ENCODE measurements at regions not wholly inside any gene's neighbourhood (a gene's known extent, or its start where the extent isn't known, plus 50 kb on each side); places are given as distances from the start of the nearest gene placed in this dataset.

DNA sequence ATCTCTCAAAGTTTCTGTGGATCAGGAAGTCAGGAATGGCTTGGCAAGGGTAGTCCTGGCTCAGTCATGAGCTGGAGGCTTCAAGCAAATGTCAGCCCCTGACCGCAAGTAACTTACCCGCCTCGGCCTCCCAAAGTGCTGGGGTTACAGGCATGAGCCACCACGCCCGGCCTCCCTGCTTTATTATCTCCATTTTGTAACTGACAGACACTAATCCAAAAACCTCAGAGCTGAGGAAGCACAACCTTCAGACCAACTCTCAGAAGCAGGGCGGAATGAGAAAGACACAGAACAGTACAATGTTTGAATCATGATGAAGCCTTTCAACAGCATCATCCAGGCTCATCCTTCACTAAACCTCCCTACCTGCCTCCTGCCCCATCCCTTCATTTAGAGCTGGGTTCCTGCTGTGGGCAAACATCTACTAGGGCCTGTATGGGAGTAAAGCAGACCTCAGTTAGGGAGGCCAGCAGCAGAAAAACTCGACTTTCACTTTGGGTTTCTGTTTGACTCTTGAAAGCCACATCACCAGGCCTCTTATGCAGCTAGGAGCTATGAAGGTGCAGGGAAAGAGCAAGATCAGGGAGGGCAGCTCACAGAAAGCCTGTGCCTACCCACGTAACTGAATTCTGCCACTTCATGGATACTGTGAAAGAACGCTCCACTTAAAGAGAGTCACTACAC, 84.4 kb upstream of the RAB4A start:
- ATAC-seq, result no peak
- intact Hi-C loops (cut with micrococcal nuclease; ENCODE audit: unreplicated experiment), result no loop called here
- Histone ChIP-seq H2AFZ (ENCODE audit: low read length) (no peak overlapping the region), H3K4me2 (ENCODE audit: low read depth, low read length) (no peak overlapping the region), H3K27ac (ENCODE audit: extremely low read length, insufficient read depth, low read length) (no peak overlapping the region), H3K4me1 (ENCODE audit: insufficient read depth, low read length) (peaks cover 10% of the 10 kb centered on the region; the same call in 1 of the 2 replicates), H3K9ac (ENCODE audit: insufficient read depth, low read depth, low read length) (no peak overlapping the region), H3K4me3 (replicated peaks in 1 of 3; ENCODE audit: insufficient read depth in 1 of 3, low read depth in 2 of 3, low read length in 3 of 3) (no peak overlapping the region), H3K27me3 (ENCODE audit: control insufficient read depth in 1 of 2, insufficient read depth in 2 of 2, low read length in 2 of 2) (no peaks in the 10 kb centered on the region), H4K20me1 (ENCODE audit: insufficient read depth, low read length) (no peaks in the 10 kb centered on the region), H3K9me3 (ENCODE audit: low read length) (no peaks in the 10 kb centered on the region), H3K79me2 (ENCODE audit: insufficient read depth, low read length) (no peaks in the 10 kb centered on the region), H3K36me3 (replicated peaks in 1 of 2; ENCODE audit: control insufficient read depth in 1 of 2, insufficient read depth in 2 of 2, low read length in 2 of 2) (no peaks in the 10 kb centered on the region)
- no peak for DNase-seq (ENCODE audit: low spot score)
- in situ Hi-C loops (cut with HindIII; ENCODE audit: extremely low pct_ligation_motif_present, low pct_unique_long_range_greater_than_20kb), result no loop called here
- ChIA-PET CTCF (ENCODE audit: low intra/inter-chr PET ratio, low total read pairs) (no interaction called here), POLR2A (no interaction called here)
- BruUV-seq (replicated peaks), result no TSS peak
- no peak for FAIRE-seq
- 69% methylated on average over 9 of the region's 9 CpGs for WGBS (ENCODE audit: low lambda C conversion rate)
- TF ChIP-seq, protein P1, sequence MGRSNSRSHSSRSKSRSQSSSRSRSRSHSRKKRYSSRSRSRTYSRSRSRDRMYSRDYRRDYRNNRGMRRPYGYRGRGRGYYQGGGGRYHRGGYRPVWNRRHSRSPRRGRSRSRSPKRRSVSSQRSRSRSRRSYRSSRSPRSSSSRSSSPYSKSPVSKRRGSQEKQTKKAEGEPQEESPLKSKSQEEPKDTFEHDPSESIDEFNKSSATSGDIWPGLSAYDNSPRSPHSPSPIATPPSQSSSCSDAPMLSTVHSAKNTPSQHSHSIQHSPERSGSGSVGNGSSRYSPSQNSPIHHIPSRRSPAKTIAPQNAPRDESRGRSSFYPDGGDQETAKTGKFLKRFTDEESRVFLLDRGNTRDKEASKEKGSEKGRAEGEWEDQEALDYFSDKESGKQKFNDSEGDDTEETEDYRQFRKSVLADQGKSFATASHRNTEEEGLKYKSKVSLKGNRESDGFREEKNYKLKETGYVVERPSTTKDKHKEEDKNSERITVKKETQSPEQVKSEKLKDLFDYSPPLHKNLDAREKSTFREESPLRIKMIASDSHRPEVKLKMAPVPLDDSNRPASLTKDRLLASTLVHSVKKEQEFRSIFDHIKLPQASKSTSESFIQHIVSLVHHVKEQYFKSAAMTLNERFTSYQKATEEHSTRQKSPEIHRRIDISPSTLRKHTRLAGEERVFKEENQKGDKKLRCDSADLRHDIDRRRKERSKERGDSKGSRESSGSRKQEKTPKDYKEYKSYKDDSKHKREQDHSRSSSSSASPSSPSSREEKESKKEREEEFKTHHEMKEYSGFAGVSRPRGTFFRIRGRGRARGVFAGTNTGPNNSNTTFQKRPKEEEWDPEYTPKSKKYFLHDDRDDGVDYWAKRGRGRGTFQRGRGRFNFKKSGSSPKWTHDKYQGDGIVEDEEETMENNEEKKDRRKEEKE (IDR thresholded peaks at IDR 0.05), result no peak
- TF ChIP-seq ZNF264 (CRISPR knock-in tag; IDR thresholded peaks at IDR 0.05) (no peak), ZNF850 (CRISPR knock-in tag; conservative IDR thresholded peaks at IDR 0.05) (no peak), ISL2 (CRISPR knock-in tag; IDR thresholded peaks at IDR 0.05) (no peak), ZEB1 (IDR thresholded peaks at IDR 0.05; ENCODE audit: insufficient replicate concordance, low read depth) (no peak), DR1 (CRISPR knock-in tag; IDR thresholded peaks at IDR 0.05) (no peak), MEIS2 (CRISPR knock-in tag; IDR thresholded peaks at IDR 0.05) (no peak), ZMYM2 (CRISPR knock-in tag; IDR thresholded peaks at IDR 0.05) (no peak), SPEN (CRISPR knock-in tag; IDR thresholded peaks at IDR 0.05; ENCODE audit: low read depth) (no peak), POLR2AphosphoS5 (IDR thresholded peaks at IDR 0.05; ENCODE audit: low read depth, low read length) (no peak), SMAD9 (CRISPR knock-in tag; IDR thresholded peaks at IDR 0.05) (no peak), HDAC2 (CRISPR knock-in tag; IDR thresholded peaks at IDR 0.05) (no peak)
- TF ChIP-seq, protein P2, sequence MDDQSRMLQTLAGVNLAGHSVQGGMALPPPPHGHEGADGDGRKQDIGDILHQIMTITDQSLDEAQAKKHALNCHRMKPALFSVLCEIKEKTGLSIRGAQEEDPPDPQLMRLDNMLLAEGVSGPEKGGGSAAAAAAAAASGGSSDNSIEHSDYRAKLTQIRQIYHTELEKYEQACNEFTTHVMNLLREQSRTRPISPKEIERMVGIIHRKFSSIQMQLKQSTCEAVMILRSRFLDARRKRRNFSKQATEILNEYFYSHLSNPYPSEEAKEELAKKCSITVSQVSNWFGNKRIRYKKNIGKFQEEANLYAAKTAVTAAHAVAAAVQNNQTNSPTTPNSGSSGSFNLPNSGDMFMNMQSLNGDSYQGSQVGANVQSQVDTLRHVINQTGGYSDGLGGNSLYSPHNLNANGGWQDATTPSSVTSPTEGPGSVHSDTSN (CRISPR knock-in tag; IDR thresholded peaks at IDR 0.05; ENCODE audit: borderline replicate concordance), result no peak
- TF ChIP-seq, protein P3, sequence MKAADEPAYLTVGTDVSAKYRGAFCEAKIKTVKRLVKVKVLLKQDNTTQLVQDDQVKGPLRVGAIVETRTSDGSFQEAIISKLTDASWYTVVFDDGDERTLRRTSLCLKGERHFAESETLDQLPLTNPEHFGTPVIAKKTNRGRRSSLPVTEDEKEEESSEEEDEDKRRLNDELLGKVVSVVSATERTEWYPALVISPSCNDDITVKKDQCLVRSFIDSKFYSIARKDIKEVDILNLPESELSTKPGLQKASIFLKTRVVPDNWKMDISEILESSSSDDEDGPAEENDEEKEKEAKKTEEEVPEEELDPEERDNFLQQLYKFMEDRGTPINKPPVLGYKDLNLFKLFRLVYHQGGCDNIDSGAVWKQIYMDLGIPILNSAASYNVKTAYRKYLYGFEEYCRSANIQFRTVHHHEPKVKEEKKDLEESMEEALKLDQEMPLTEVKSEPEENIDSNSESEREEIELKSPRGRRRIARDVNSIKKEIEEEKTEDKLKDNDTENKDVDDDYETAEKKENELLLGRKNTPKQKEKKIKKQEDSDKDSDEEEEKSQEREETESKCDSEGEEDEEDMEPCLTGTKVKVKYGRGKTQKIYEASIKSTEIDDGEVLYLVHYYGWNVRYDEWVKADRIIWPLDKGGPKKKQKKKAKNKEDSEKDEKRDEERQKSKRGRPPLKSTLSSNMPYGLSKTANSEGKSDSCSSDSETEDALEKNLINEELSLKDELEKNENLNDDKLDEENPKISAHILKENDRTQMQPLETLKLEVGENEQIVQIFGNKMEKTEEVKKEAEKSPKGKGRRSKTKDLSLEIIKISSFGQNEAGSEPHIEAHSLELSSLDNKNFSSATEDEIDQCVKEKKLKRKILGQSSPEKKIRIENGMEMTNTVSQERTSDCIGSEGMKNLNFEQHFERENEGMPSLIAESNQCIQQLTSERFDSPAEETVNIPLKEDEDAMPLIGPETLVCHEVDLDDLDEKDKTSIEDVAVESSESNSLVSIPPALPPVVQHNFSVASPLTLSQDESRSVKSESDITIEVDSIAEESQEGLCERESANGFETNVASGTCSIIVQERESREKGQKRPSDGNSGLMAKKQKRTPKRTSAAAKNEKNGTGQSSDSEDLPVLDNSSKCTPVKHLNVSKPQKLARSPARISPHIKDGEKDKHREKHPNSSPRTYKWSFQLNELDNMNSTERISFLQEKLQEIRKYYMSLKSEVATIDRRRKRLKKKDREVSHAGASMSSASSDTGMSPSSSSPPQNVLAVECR (CRISPR knock-in tag; IDR thresholded peaks at IDR 0.05; ENCODE audit: borderline replicate concordance), result no peak

Measured in HepG2 (cell line).